GM23338 (cell line): ENCODE measurements at regions not wholly inside any gene's neighbourhood (a gene's known extent, or its start where the extent isn't known, plus 50 kb on each side); places are given as distances from the start of the nearest gene placed in this dataset.

Experiments
- CREB1 ChIP-seq: fragments of 250-450 bp; sonication (Bioruptor Pico); IDR thresholded peaks from 2 replicates; pipeline ENCODE4 v1.5.0; 2020; ENCODE audit warnings: low read depth, mild to moderate bottlenecking, moderate library complexity
- EZH2 ChIP-seq: fragments of 200-600 bp; sonication (generic); IDR thresholded peaks from one replicate; pipeline ENCODE4 v1.8.0; 2017; ENCODE audit warnings: antibody characterized with exemption, mild to moderate bottlenecking, low read depth; ENCODE audit not compliant: unreplicated experiment
- POLR2AphosphoS5 ChIP-seq: IDR thresholded peaks from 2 replicates; pipeline ENCODE4 v1.6.1; 2016; ENCODE audit warnings: antibody characterized with exemption, low read depth
- TF ChIP-seq, protein P1 (sequence below), 2 experiments: fragments of 200-600 bp in 1 of 2; sonication (generic) in 1 of 2; conservative IDR thresholded peaks; 2 replicates each; pipeline versions ENCODE4 v1.5.1 to v1.6.1; 2016 to 2017; ENCODE audit warnings: antibody characterized with exemption in 2 of 2, low read depth in 2 of 2, mild to moderate bottlenecking in 2 of 2, moderate library complexity in 1 of 2
- TF ChIP-seq, protein P2 (sequence below): IDR thresholded peaks from one replicate; pipeline ENCODE4 v1.6.1; 2018; ENCODE audit warnings: antibody characterized with exemption; ENCODE audit not compliant: unreplicated experiment

DNA sequence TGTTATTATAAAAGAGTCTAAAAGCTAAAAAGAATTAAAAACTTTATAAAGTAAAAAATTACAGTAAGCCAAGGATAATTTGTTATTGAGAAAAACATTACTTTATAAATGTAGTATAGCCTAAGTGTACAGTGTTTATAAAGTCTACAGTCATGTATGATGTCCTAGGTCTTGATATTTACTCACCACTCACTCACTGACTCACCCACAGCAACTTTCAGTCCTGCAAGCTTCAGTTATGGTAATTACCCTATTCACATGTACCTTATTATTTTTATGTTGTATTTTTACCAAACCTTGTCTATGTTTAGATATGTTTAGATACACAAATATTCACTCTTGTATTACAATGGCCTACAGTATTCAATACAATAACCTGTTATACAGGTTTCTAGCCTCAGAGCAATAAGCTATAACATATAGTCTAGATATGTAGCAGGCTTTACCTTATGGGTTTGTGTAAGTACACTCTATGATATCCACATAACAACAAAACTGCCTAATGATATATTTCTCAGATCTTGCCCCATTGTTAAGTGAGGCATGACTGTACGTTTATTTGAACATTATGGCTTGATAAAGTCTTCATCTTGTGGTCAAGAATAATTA is 113.7 kb upstream of the KITLG start:
- TF ChIP-seq CREB1: no peak
- TF ChIP-seq, protein P1, sequence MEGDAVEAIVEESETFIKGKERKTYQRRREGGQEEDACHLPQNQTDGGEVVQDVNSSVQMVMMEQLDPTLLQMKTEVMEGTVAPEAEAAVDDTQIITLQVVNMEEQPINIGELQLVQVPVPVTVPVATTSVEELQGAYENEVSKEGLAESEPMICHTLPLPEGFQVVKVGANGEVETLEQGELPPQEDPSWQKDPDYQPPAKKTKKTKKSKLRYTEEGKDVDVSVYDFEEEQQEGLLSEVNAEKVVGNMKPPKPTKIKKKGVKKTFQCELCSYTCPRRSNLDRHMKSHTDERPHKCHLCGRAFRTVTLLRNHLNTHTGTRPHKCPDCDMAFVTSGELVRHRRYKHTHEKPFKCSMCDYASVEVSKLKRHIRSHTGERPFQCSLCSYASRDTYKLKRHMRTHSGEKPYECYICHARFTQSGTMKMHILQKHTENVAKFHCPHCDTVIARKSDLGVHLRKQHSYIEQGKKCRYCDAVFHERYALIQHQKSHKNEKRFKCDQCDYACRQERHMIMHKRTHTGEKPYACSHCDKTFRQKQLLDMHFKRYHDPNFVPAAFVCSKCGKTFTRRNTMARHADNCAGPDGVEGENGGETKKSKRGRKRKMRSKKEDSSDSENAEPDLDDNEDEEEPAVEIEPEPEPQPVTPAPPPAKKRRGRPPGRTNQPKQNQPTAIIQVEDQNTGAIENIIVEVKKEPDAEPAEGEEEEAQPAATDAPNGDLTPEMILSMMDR (conservative IDR thresholded peaks at IDR 0.05; ENCODE audit: low read depth in 2 of 2): no peak
- TF ChIP-seq, protein P2, sequence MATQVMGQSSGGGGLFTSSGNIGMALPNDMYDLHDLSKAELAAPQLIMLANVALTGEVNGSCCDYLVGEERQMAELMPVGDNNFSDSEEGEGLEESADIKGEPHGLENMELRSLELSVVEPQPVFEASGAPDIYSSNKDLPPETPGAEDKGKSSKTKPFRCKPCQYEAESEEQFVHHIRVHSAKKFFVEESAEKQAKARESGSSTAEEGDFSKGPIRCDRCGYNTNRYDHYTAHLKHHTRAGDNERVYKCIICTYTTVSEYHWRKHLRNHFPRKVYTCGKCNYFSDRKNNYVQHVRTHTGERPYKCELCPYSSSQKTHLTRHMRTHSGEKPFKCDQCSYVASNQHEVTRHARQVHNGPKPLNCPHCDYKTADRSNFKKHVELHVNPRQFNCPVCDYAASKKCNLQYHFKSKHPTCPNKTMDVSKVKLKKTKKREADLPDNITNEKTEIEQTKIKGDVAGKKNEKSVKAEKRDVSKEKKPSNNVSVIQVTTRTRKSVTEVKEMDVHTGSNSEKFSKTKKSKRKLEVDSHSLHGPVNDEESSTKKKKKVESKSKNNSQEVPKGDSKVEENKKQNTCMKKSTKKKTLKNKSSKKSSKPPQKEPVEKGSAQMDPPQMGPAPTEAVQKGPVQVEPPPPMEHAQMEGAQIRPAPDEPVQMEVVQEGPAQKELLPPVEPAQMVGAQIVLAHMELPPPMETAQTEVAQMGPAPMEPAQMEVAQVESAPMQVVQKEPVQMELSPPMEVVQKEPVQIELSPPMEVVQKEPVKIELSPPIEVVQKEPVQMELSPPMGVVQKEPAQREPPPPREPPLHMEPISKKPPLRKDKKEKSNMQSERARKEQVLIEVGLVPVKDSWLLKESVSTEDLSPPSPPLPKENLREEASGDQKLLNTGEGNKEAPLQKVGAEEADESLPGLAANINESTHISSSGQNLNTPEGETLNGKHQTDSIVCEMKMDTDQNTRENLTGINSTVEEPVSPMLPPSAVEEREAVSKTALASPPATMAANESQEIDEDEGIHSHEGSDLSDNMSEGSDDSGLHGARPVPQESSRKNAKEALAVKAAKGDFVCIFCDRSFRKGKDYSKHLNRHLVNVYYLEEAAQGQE: no peak
- TF ChIP-seq EZH2: no peak
- TF ChIP-seq POLR2AphosphoS5: no peak
